K562 (cell line): ENCODE measurements at regions not wholly inside any gene's neighbourhood (a gene's known extent, or its start where the extent isn't known, plus 50 kb on each side); places are given as distances from the start of the nearest gene placed in this dataset.

Experiments used
- ATAC-seq: fragments of 200-7000 bp; cut with Tn5 transposase; 3 replicates; pipeline ENCODE4 v1.9.1; 2020; ENCODE audit warnings: moderate library complexity
- BruUV-seq: library from RNA; stranded (reverse); fragments of 400-500 nt; replicated peaks from 2 replicates; lab custom pipeline; 2021; lab: Mats Ljungman, UMichigan
- CTCF ChIA-PET: fragments of 300-600 bp; formaldehyde crosslinking; extraction: SDS; loops from one replicate; lab custom pipeline; 2021; ENCODE audit warnings: low intra/inter-chr PET ratio; lab: Yijun Ruan, JAX
- POLR2A ChIA-PET: fragments of 300-600, 350-650 bp; sonication (Branson Sonifier 250); formaldehyde crosslinking; extraction: SDS; loops from one replicate; lab custom pipeline; 2021; ENCODE audit warnings: antibody characterized with exemption, inconsistent platforms; lab: Yijun Ruan, JAX
- DNase-seq, 4 experiments: peaks; one replicate each; pipeline versions ENCODE4 v3.0.0 to v3.0.0-alpha.2; 2011 to 2018; ENCODE audit warnings: low spot score in 3 of 4, mixed read lengths in 3 of 4; ENCODE audit errors: extremely low read depth in 1 of 4
- FAIRE-seq: peaks from 2 replicates; lab custom pipeline; 2011; peaks lifted over from hg19 to GRCh38; lab: Jason Lieb, UNC
- H2AFZ ChIP-seq: 2 replicates; pipeline ENCODE4 v1.6.0; 2011; ENCODE audit warnings: low read depth, low read length, control low read depth, inconsistent platforms
- H3K27ac ChIP-seq: fragments of 200-600 bp; 3 replicates; pipeline ENCODE4 v1.8.0; 2011; ENCODE audit warnings: low read depth, mild to moderate bottlenecking, control low read depth, inconsistent platforms, low read length, moderate library complexity, mixed read lengths; ENCODE audit errors: extremely low read depth
- H3K27me3 ChIP-seq, 2 experiments: fragments of 300-600 bp in 1 of 2; 2 replicates in 1 of 2; 3 replicates in 1 of 2; pipeline versions ENCODE4 v1.6.0 to v1.8.0; 2011; ENCODE audit warnings: inconsistent platforms in 2 of 2, low read length in 2 of 2, mild to moderate bottlenecking in 1 of 2, mixed read lengths in 1 of 2, moderate library complexity in 1 of 2; ENCODE audit not compliant: control insufficient read depth in 2 of 2, insufficient read depth in 2 of 2
- H3K36me3 ChIP-seq: fragments of 300-600 bp; 3 replicates; pipeline ENCODE4 v1.8.0; 2011; ENCODE audit warnings: mild to moderate bottlenecking, low read length, inconsistent platforms; ENCODE audit not compliant: control insufficient read depth, insufficient read depth
- H3K4me1 ChIP-seq, 2 experiments: fragments of 200-600 bp in 1 of 2; replicated peaks in 1 of 2; 2 replicates in 1 of 2; 3 replicates in 1 of 2; pipeline versions ENCODE4 v1.5.1 to v1.8.0; 2011; ENCODE audit warnings: inconsistent platforms in 2 of 2, low read length in 2 of 2, mild to moderate bottlenecking in 1 of 2, mixed read lengths in 1 of 2, moderate library complexity in 1 of 2; ENCODE audit not compliant: control insufficient read depth in 2 of 2, insufficient read depth in 2 of 2
- H3K4me2 ChIP-seq: 2 replicates; pipeline ENCODE4 v1.6.1; 2011; ENCODE audit warnings: low read length, control low read depth, inconsistent platforms, mixed read lengths; ENCODE audit not compliant: insufficient read depth
- H3K4me3 ChIP-seq: fragments of 200-600 bp; sonication (generic), shearing (Covaris generic); 2 replicates; pipeline ENCODE4 v1.5.1; 2016; ENCODE audit warnings: control low read depth, inconsistent platforms
- H3K79me2 ChIP-seq: fragments of 200-600 bp; 3 replicates; pipeline ENCODE4 v1.8.0; 2011; ENCODE audit warnings: low read length, inconsistent platforms; ENCODE audit not compliant: control insufficient read depth, insufficient read depth
- H3K9ac ChIP-seq, 2 experiments: 2 replicates each; pipeline versions ENCODE4 v1.6.0 to v1.6.1; 2011; ENCODE audit warnings: low read depth in 2 of 2, low read length in 2 of 2, control low read depth in 1 of 2, inconsistent platforms in 1 of 2, mild to moderate bottlenecking in 1 of 2, mixed read lengths in 1 of 2; ENCODE audit not compliant: insufficient read depth in 1 of 2
- H3K9me1 ChIP-seq: one replicate; pipeline ENCODE4 v1.6.0; 2011; ENCODE audit warnings: inconsistent platforms, mild to moderate bottlenecking, low read length, moderate library complexity; ENCODE audit not compliant: control insufficient read depth, insufficient read depth
- H3K9me3 ChIP-seq: replicated peaks from 2 replicates; pipeline ENCODE4 v1.5.1; 2011; ENCODE audit warnings: low read depth, low read length, inconsistent platforms; ENCODE audit not compliant: control insufficient read depth, insufficient read depth
- H4K20me1 ChIP-seq: replicated peaks from 2 replicates; pipeline ENCODE4 v1.6.1; 2011; ENCODE audit warnings: low read length, inconsistent platforms, mixed read lengths; ENCODE audit not compliant: control insufficient read depth, insufficient read depth
- BMI1 ChIP-seq: fragments of 150-350 bp; IDR thresholded peaks from 2 replicates; pipeline ENCODE4 v1.6.1; 2014; ENCODE audit warnings: low read length
- DPF2 ChIP-seq: fragments of 450-650 bp; IDR thresholded peaks from 2 replicates; pipeline ENCODE4 v1.6.1; 2016
- MTA2 ChIP-seq: fragments of 450-650 bp; IDR thresholded peaks from 2 replicates; pipeline ENCODE4 v1.6.1; 2016; ENCODE audit warnings: low read depth
- PKNOX1 ChIP-seq: fragments of 450-650 bp; IDR thresholded peaks from 2 replicates; pipeline ENCODE4 v1.6.1; 2016
- SMAD4 ChIP-seq: fragments of 250-450 bp; sonication (Bioruptor Pico); conservative IDR thresholded peaks from 2 replicates; pipeline ENCODE4 v1.8.0; 2021; ENCODE audit warnings: inconsistent platforms, mild to moderate bottlenecking, moderate library complexity
- TAF9B ChIP-seq: fragments of 450-650 bp; IDR thresholded peaks from 2 replicates; pipeline ENCODE4 v1.6.1; 2018; ENCODE audit warnings: mild to moderate bottlenecking; ENCODE audit not compliant: partially characterized antibody
- TBL1XR1 ChIP-seq, 2 experiments: IDR thresholded peaks; 2 replicates each; pipeline ENCODE4 v1.6.1; 2012; ENCODE audit warnings: improper control_type of control experiment in 2 of 2, low read length in 2 of 2, mild to moderate bottlenecking in 1 of 2
- ZBTB26 ChIP-seq: fragments of 450-650 bp; formaldehyde crosslinking; IDR thresholded peaks from 2 replicates; pipeline ENCODE4 v1.4.0; 2022; ENCODE audit warnings: missing genetic modification characterization
- ZNF395 ChIP-seq: fragments of 200-800 bp; sonication (Bioruptor generic); IDR thresholded peaks from 2 replicates; pipeline ENCODE4 v1.6.1; 2017; ENCODE audit warnings: missing genetic modification characterization, missing compliant biosample characterization
- ZNF449 ChIP-seq: fragments of 250-450 bp; sonication (Bioruptor Pico); IDR thresholded peaks from 2 replicates; pipeline ENCODE4 v1.8.0; 2022; ENCODE audit warnings: moderate library complexity, mild to moderate bottlenecking, inconsistent platforms
- WGBS: fragments of 100-300 bp; shearing (Covaris generic); methylation state at CpG from one replicate; pipeline ENCODE4 v1.1.6; 2016; ENCODE audit warnings: low coverage, mixed read lengths; ENCODE audit not compliant: insufficient coverage; ENCODE audit errors: missing lambda C conversion rate; 5-methylcytosine and 5-hydroxymethylcytosine counted together
- in situ Hi-C: fragments of 300-500 bp; cut with MboI; formaldehyde crosslinking; loops from 4 replicates; pipeline ENCODE4 v1.15.0; 2018; ENCODE audit warnings: inconsistent platforms, mixed read lengths
- intact Hi-C: fragments of 100-400 bp; cut with micrococcal nuclease; formaldehyde crosslinking; loops from 2 replicates; pipeline ENCODE4 v1.14.2; 2022

- Histone ChIP-seq H2AFZ (no peak overlapping the region), H3K27me3 (no peaks in the 10 kb centered on the region), H3K9me1 (no peaks in the 10 kb centered on the region), H3K79me2 (no peaks in the 10 kb centered on the region), H3K4me2 (no peak overlapping the region), H3K4me1 (peaks cover 0 to 6% of the 10 kb centered on the region in 2 experiments; a peak in 3 of 5 replicates), H3K27ac (no peak overlapping the region), H3K9ac (no peak overlapping the region), H3K36me3 (no peaks in the 10 kb centered on the region), H4K20me1 (no peaks in the 10 kb centered on the region), H3K4me3 (no peak overlapping the region), H3K9me3 (no peaks in the 10 kb centered on the region)
- ChIA-PET CTCF (no interaction called here), POLR2A (interaction anchor here (1.0 kb wide), 1 partner anchor 12 kb away, joined by 3 read pairs; no protein-coding TSS in a partner anchor)
- intact Hi-C loops = loop anchor here (5.0 kb wide), 1 partner anchor 64 kb away; the partner anchor contains the start of gene TLK1
- no peak for TF ChIP-seq ZNF449 (CRISPR knock-in tag)
- FAIRE-seq = no peak
- in situ Hi-C loops = no loop called here
- 9% methylated on average over 1 of the region's 1 CpG for WGBS
- no TSS peak for BruUV-seq
- DNase-seq = no peak
- no peak for ATAC-seq
Measured at GRCh38 chr2:171225989-171226388, 65.3 kb upstream of the TLK1 start.

- Histone ChIP-seq H3K36me3 (no peaks in the 10 kb centered on the region), H3K9me3 (no peaks in the 10 kb centered on the region), H3K27me3 (no peaks in the 10 kb centered on the region), H3K4me3 (no peak overlapping the region), H3K4me2 (no peak overlapping the region), H2AFZ (no peak overlapping the region), H3K4me1 (peaks cover 0 to 6% of the 10 kb centered on the region in 2 experiments; a peak in 3 of 5 replicates), H4K20me1 (no peaks in the 10 kb centered on the region), H3K79me2 (no peaks in the 10 kb centered on the region), H3K9ac (no peak overlapping the region), H3K27ac (no peak overlapping the region), H3K9me1 (no peaks in the 10 kb centered on the region)
- ATAC-seq = peak; percentile 79
- POLR2A ChIA-PET = no interaction called here
- CTCF ChIA-PET = no interaction called here
- intact Hi-C loops (loop anchor here (5.0 kb wide), 1 partner anchor 63 kb away; the partner anchor contains the start of gene TLK1), in situ Hi-C loops (no loop called here)
- WGBS = 4% methylated on average over 3 of the region's 3 CpGs
- FAIRE-seq = peak; percentile 90
- no TSS peak for BruUV-seq
- peak in 2 of 4 experiments; percentile 25 to 77 for DNase-seq
- TF ChIP-seq TBL1XR1 (IDR thresholded peaks at IDR 0.05; ENCODE audit: low read length in 2 of 2) (peak in 1 of 2 experiments; percentile 60; a peak in 1 of 4 replicates), BMI1 (no peak), DPF2 (peak; percentile 96), MTA2 (no peak), ZNF395 (no peak), SMAD4 (CRISPR knock-in tag) (no peak), ZBTB26 (no peak), TAF9B (peak; percentile 76), PKNOX1 (peak; percentile 43; the same call in 1 of the 2 replicates)
Measured at GRCh38 chr2:171225302-171225980, 64.7 kb upstream of the TLK1 start.
